Activated CD4-positive, alpha-beta T cell treated with anti-CD3 and anti-CD28 coated beads, Interleukin-2, Interleukin-6, amounts not matched to agents 100 ng/mL and 50 ng/mL, durations not matched to agents 16 hours and 8 hours (primary cell): ENCODE measurements at regions not wholly inside any gene's neighbourhood (a gene's known extent, or its start where the extent isn't known, plus 50 kb on each side); places are given as distances from the start of the nearest gene placed in this dataset.

ENCODE experiments used
- DNase-seq: peaks from one replicate; pipeline ENCODE4 v3.0.0-alpha.2; 2020

- DNase-seq = peak; percentile 22
Measured at GRCh38 chr21:34022627-34023335, 50.6 kb upstream of the MRPS6 start.

- no peak for DNase-seq
Measured at GRCh38 chr21:34021726-34022125, 51.7 kb upstream of the MRPS6 start.

DNA sequence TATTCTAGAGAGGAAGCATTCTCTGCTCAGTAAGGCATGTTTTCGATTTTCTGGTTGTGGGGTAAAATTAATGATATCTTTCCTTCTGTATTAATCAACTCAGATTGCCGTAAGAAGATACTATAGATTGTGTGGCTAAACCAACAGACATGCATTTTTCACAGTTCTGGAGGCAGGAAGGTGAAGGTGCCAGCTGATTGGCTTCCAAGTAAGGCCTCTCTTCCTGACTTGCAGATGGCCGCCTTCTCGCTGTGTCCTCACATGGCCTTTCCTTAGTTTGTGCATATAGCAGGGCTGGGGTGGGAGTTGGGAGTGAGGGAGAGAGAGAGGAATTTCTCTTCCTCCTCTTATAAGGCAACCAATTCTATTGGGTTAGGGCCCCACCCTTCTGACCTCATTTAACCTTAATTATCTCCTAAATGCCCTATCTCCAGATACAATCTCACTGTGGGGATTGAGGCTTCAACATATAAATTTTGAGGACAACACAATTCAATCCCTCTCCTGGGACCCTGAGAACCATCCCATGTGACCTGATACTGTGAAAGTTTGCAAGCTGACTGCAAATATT, 52.3 kb upstream of the MRPS6 start:
- no peak for DNase-seq

- DNase-seq = peak; percentile 44
Measured at GRCh38 chr21:34020005-34020847, 53.2 kb upstream of the MRPS6 start.

GRCh38 chr21:34019402-34019801, 54.0 kb upstream of the MRPS6 start:
- DNase-seq = no peak

DNA sequence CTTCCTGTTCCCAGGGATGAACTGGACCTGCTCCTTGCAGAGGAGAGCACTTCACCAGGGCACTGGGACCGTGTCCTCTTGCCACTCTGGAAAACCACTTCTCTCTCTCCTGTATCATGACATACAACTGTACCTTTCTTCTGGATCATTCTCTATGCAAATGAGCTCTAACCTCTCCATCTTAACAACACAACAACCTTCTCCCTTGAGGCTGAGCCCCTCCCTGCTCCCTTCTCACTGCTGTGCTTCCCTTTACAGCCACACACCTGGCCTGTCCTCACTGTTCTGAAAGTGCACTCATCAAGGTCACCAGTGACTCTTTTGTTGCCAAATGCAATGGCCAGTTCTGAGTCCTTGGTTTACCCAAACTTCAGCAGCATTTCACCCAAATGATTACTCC, 54.5 kb upstream of the MRPS6 start:
- no peak for DNase-seq

- DNase-seq = no peak
Measured at GRCh38 chr21:34018185-34018584, 55.2 kb upstream of the MRPS6 start.

DNA sequence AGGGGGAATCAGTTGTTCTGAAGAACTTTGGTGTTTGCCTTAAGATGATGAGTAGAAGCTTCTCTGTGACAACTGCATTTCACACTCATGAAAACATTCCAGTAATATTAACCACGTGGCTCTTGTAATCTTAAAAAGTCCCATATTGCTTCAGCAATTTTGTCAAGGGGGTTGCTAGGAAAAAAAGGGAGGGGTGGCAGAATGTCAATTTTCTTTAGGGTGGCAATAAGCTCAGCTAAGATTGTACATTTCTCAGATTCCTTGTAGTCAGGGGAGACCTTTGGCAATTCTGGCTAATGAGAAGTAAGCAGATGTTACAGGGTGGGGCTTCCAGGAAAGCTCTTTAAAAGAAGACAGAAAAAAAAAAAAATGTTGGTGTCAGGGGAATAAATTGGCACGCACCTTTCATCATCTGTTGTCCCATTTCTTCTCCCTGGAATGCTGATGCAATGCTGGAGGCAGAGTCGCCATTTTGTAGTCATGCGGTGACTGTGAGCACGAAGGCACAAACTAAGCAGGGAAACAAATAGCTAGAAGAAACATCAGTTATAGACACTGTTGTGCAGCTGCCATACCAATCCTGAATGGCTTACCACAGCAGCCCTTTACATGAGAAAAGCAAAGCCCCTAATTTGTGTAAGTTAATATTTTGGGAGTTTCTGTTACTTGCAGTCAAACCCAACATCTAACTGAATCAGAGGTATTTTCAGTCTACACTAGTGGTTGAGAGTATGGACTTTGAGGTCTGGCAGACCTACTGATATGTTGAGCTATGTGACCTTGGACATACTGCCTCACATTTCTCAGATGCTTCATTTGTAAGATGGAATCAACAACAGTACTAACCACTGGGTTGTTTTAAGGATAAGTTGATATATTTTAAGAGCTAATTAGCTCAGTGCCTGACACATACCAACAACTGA, 56.1 kb upstream of the MRPS6 start:
- DNase-seq = no peak

GRCh38 chr21:34012640-34013039, 60.7 kb upstream of the MRPS6 start:
- DNase-seq = no peak

DNA sequence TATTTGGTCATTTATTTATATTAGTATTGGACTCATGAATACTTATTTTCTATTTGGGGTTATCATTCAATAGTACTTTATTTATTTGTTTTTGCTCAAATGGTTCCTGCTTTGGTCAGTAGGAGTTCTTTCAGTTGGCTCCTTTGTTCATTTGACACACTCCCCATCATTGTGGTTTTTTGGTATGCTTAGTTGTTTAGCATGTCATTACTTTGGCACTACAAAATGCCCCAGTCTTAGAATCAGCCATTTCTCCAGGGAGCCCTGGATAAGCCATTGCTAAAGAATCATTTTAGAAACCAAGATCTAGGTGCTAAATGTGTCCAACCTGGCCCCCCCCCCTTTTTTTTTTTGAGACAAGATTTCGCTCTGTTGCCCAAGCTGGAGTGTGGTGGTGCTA, 61.7 kb upstream of the MRPS6 start:
- no peak for DNase-seq

DNA sequence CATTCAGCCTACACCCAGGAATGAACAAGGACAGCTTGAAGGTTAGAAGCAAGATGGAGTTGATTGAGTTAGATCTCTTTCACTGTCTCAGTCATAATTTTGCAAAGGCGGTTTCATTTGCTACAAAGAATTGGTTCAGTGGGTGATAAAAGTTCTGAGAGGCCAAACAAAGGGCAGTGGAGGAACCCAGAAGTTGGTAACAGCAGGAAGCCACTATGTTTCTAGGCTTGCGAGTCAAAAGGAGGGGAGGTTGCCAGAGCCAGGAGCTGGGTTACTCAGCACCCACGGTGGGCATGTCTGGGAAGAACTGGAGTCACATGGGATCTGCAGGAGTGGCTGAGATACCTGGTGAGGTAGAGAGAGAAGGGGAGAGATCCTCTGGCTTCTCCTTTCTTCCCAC, 64.2 kb upstream of the MRPS6 start:
- DNase-seq = peak; percentile 10

- peak; percentile 56 for DNase-seq
Measured at GRCh38 chr21:34008618-34009017, 64.8 kb upstream of the MRPS6 start.

DNA sequence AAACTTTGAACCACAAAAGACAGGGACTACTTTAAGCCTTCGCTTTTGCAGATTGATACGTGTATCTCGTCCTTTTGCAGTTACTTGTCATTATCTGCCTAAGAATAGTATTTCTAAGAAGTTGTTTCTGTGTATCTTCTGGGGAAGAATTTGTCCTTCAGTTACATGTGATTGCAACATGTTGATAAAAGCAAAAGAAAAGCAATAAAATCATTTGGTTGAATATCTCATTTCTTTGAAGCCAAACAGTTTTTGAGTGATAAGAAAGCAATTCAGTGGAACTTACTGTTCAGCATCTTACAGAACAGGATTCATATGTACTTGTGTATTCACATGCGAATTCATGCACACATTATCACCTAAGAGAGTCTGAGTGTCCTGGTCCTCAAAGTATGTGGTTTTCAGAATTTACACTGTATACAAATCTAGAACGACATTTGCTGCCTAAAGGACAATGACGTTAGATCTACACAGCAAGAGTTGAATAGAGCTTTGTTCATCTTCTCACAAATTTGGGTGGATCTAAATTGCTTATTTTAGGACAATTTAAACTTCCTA, 66.7 kb upstream of the MRPS6 start:
- no peak for DNase-seq

- no peak for DNase-seq
Measured at GRCh38 chr21:34004974-34005373, 68.4 kb upstream of the MRPS6 start.

GRCh38 chr21:34004013-34004938, 69.1 kb upstream of the MRPS6 start:
- no peak for DNase-seq

DNA sequence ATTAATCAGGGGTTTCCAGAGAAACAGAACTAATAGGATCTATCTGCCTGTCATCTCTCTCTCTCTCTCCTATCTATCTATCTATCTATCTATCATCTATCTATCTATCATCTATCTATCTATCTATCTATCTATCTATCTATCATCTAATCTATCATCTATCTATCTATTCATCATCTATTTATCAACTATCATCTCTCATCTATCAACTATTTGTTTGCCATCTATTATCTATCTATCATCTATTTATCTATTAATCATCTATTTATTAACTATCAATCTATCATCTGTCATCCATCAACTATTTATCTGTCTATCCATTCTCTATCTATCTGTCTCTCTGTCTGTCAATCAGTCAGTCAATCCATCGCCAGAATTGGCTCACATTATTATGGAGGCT, 70.0 kb upstream of the MRPS6 start:
- DNase-seq = no peak

DNA sequence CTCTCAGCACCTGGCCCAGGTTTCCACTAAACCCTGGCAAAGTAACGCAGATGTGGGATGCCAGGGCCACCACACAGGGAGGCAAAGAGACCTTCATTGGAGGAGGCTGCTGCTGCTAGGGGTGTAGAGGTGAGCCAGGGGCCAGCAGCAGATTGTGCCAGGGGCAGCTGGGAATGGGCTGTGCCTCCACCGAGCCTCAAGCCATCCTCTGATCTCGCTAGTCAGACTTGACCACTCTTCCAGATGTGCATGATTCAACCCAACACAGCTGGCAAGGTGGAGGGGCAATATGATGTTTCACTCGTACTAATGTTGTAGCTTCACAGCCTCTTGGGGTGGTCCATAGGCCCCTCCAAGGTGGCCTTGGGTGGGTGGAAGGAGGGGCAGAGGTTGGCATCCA, 73.0 kb upstream of the MRPS6 start:
- DNase-seq = no peak

DNA sequence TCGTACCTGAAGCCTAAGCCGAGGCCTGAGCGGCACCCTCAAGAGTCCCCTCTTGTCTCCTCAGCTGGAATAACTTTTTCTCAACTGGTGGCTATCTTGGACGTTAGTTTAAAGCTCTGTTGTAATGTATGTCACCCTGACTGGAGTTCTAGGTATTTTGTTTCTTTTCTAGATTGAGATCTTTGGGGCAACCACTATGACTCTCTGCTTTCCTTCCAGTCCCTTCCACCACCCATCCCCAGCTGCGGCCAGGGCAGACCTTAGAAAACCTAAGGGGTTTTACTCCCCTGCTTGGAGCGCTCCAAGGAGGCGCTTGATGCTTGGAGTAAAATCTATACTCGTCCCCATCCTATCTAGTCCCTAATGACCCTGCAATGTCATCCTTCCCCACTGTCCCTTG, 74.6 kb upstream of the MRPS6 start:
- DNase-seq = no peak

DNA sequence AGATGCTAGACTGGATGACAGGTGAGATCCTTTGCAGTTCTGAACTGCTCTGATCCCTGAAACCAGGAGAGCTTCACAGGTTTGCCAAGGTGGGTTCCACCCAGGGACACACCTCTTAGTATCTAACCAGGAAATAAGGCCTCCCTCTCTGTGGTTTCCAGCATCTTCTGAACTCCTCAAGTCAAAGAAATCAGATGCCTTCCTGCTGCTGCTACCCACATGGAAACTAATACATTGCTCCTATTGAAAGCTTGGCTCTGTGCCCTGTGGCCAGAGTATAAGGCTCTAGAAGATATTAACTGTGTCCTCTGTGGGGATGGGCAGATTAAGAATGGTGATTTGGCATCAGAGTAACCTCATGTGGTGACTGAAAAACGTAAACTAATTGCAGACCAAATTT, 75.0 kb upstream of the MRPS6 start:
- no peak for DNase-seq

DNA sequence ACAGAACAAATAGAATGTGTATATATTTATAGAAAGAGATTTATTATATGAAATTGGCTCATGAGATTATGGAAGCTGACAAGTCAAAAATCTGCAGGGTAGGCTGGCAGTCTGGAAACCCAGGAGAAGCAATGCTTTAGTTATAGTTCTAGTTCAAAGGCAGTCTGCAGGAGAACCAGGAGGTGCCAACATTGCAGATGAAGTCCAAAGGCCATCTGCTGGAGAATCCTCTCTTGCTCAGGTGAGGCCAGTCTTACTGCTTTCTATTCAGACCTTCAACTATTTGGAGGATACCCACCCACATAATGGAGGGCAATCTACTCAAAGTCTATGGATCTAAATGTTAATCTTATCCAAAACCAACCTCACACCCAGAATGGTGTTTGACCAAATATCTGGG, 75.9 kb upstream of the MRPS6 start:
- no peak for DNase-seq

- no peak for DNase-seq
Measured at GRCh38 chr21:33994373-33994772, 78.8 kb upstream of the ATP5PO start.
